ENCODE measurements at regions not wholly inside any gene's neighbourhood (a gene's known extent, or its start where the extent isn't known, plus 50 kb on each side); places are given as distances from the start of the nearest gene placed in this dataset.

DNA sequence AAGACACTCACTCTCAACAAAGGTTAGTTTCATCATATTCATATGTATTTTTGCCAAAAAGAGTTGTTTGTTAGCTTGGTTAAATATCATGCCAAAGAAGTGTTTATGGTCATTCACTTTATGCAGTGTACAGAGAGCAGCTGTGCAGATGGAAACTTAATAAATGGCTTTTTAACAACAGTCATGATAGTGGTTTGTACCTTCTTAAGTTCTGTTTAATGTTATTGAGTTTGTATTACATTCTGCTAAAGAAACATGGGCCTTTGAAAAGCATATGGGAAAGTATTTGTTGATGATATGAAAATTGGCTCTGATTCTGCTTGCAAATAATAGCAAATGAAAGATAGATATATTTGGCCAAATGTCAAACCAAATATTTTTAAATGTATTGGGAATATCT, 607.3 kb downstream of the NCAM2 start:
- Histone ChIP-seq H3K9me3 (no peaks in the 10 kb centered on the region), H3K4me1 (no peaks in the 10 kb centered on the region), H3K27ac (no peak overlapping the region), H3K27me3 (no peaks in the 10 kb centered on the region), H3K36me3 (no peaks in the 10 kb centered on the region), H3K4me3 (no peak overlapping the region)
- intact Hi-C loops (cut with DNase I) = no loop called here
- DNase-seq = no peak
- ATAC-seq = no peak
- no peak for TF ChIP-seq POLR2A (IDR thresholded peaks at IDR 0.05)
- TF ChIP-seq, protein P1, sequence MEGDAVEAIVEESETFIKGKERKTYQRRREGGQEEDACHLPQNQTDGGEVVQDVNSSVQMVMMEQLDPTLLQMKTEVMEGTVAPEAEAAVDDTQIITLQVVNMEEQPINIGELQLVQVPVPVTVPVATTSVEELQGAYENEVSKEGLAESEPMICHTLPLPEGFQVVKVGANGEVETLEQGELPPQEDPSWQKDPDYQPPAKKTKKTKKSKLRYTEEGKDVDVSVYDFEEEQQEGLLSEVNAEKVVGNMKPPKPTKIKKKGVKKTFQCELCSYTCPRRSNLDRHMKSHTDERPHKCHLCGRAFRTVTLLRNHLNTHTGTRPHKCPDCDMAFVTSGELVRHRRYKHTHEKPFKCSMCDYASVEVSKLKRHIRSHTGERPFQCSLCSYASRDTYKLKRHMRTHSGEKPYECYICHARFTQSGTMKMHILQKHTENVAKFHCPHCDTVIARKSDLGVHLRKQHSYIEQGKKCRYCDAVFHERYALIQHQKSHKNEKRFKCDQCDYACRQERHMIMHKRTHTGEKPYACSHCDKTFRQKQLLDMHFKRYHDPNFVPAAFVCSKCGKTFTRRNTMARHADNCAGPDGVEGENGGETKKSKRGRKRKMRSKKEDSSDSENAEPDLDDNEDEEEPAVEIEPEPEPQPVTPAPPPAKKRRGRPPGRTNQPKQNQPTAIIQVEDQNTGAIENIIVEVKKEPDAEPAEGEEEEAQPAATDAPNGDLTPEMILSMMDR (IDR thresholded peaks at IDR 0.05) = no peak

DNA sequence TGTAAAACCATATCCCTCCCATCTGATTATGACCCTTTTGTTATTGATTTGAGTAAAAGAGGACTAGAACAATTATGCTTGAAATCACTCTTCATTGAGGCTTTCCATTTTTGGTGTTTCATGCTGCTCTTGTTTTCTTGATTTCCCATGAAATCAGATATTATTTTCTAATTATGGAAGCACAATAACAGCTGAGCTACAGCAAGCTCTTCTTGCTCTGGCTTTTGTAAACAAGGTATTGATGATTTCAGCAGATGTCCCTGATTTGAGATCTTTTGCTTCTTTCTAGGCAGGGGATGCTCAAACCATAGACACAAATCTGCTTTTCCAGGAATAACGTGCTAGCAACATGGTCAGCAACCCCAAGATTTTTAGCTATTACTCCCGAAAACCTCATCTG, 607.8 kb downstream of the NCAM2 start:
- H3K36me3 ChIP-seq = no peaks in the 10 kb centered on the region
- H3K4me1 ChIP-seq = no peaks in the 10 kb centered on the region
- no peak overlapping the region for H3K4me3 ChIP-seq
- TF ChIP-seq, protein P1 (IDR thresholded peaks at IDR 0.05) = no peak
- no peak for TF ChIP-seq POLR2A (IDR thresholded peaks at IDR 0.05)
- H3K27me3 ChIP-seq = no peaks in the 10 kb centered on the region
- H3K27ac ChIP-seq = no peak overlapping the region
- WGBS (ENCODE audit: insufficient coverage, low coverage, low lambda C conversion rate, missing lambda C conversion rate) = 49% methylated on average over 2 of the region's 2 CpGs
- DNase-seq (no peak), ATAC-seq (no peak)
- H3K9me3 ChIP-seq = no peaks in the 10 kb centered on the region
- intact Hi-C loops (cut with DNase I) = no loop called here

DNA sequence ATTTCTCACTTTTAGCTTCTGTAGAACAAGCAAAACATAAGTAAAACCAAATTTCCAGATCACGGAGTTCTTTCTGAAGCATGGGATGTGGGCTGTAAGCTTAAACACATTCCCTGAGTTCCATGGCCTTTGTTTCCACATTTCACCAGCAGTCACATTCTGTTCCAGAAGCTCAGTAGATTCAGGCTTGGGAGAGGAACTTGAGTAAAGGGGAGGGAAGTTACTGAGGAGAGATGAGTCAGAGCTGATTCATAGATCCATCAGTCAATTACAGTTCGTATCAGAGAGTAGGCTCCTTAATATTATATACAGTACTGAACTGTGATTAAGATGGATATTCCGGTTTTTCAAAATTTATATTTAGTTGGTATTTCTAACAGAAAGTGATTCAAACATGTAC, 614.3 kb downstream of the NCAM2 start:
- Histone ChIP-seq H3K9me3 (no peaks in the 10 kb centered on the region), H3K4me1 (no peaks in the 10 kb centered on the region), H3K27ac (no peak overlapping the region), H3K4me3 (no peak overlapping the region), H3K36me3 (no peaks in the 10 kb centered on the region), H3K27me3 (no peaks in the 10 kb centered on the region)
- DNase-seq (no peak), ATAC-seq (no peak)
- TF ChIP-seq POLR2A (IDR thresholded peaks at IDR 0.05) = no peak
- TF ChIP-seq, protein P1 (IDR thresholded peaks at IDR 0.05) = no peak
- WGBS (ENCODE audit: insufficient coverage, low coverage, low lambda C conversion rate, missing lambda C conversion rate) = 48% methylated on average over 3 of the region's 3 CpGs
- intact Hi-C loops (cut with DNase I) = no loop called here

DNA sequence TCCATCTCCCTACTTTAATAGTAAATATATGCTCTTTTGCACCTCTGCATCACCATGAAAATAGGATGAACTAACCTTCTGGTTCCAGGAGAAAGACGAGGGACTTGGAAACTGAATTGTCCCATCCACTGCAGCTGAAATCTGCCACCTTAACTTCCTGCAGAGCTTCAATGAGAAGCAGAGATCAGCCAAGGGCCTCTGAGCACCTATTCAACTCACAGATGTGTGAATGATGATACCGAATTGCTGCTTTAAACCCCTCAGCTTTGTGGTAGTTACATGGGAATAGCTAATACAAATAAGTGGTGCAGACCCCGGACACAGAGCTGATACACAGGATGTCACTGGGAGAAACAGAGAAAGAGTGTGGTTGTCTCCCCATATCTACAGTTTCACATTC, 616.8 kb downstream of the NCAM2 start:
- no peaks in the 10 kb centered on the region for H3K9me3 ChIP-seq
- DNase-seq (no peak), ATAC-seq (no peak)
- no peak overlapping the region for H3K27ac ChIP-seq
- H3K4me1 ChIP-seq = no peaks in the 10 kb centered on the region
- TF ChIP-seq POLR2A (IDR thresholded peaks at IDR 0.05) = no peak
- TF ChIP-seq, protein P1 (IDR thresholded peaks at IDR 0.05) = no peak
- WGBS (ENCODE audit: insufficient coverage, low coverage, low lambda C conversion rate, missing lambda C conversion rate) = 46% methylated on average over 3 of the region's 3 CpGs
- H3K27me3 ChIP-seq = no peaks in the 10 kb centered on the region
- intact Hi-C loops (cut with DNase I) = no loop called here
- no peak overlapping the region for H3K4me3 ChIP-seq
- H3K36me3 ChIP-seq = no peaks in the 10 kb centered on the region

Data from right lobe of liver (tissue), 6 donors.